HCT116 (cell line): ENCODE measurements at regions not wholly inside any gene's neighbourhood (a gene's known extent, or its start where the extent isn't known, plus 50 kb on each side); places are given as distances from the start of the nearest gene placed in this dataset.

ENCODE experiments used
- ATF3 ChIP-seq: IDR thresholded peaks from 2 replicates; pipeline ENCODE4 v1.6.1; 2012
- CTCF ChIP-seq, 3 experiments: fragments of 200-600 bp in 1 of 3; sonication (generic) in 1 of 3; IDR thresholded peaks in 2 of 3; conservative IDR thresholded peaks in 1 of 3; 2 replicates each; pipeline ENCODE4 v1.5.1; 2012 to 2017; ENCODE audit warnings: low read depth in 2 of 3, low read length in 2 of 3, antibody characterized with exemption in 1 of 3, borderline replicate concordance in 1 of 3, control low read depth in 1 of 3, mild to moderate bottlenecking in 1 of 3, mixed read lengths in 1 of 3, mixed run types in 1 of 3, moderate library complexity in 1 of 3; ENCODE audit not compliant: insufficient read depth in 1 of 3
- EZH2 ChIP-seq: fragments of 200-600 bp; sonication (generic); IDR thresholded peaks from 2 replicates; pipeline ENCODE4 v1.6.1; 2017; ENCODE audit warnings: antibody characterized with exemption, mixed run types
- JUND ChIP-seq: IDR thresholded peaks from 2 replicates; pipeline ENCODE4 v1.6.1; 2012
- MAX ChIP-seq: IDR thresholded peaks from 2 replicates; pipeline ENCODE4 v1.6.1; 2012
- POLR2A ChIP-seq: IDR thresholded peaks from 2 replicates; pipeline ENCODE4 v1.7.0; 2011; ENCODE audit warnings: borderline replicate concordance; ENCODE audit not compliant: insufficient read depth, insufficient read length; ENCODE audit errors: extremely low read depth
- POLR2AphosphoS5 ChIP-seq: IDR thresholded peaks from 2 replicates; pipeline ENCODE4 v1.6.1; 2011; ENCODE audit warnings: mild to moderate bottlenecking, low read depth, low read length, moderate library complexity
- RAD21 ChIP-seq: IDR thresholded peaks from 2 replicates; pipeline ENCODE4 v1.6.1; 2012; ENCODE audit warnings: low read depth, mild to moderate bottlenecking
- ZFX ChIP-seq: fragments of 450-650 bp; IDR thresholded peaks from 2 replicates; pipeline ENCODE4 v1.6.1; 2017

- no peak for TF ChIP-seq CTCF (IDR thresholded peaks at IDR 0.05 in 2 of 3, conservative IDR thresholded peaks at IDR 0.05 in 1 of 3; ENCODE audit: borderline replicate concordance in 1 of 3, insufficient read depth in 1 of 3, low read depth in 2 of 3, low read length in 2 of 3)
- no peak for TF ChIP-seq POLR2A
- TF ChIP-seq ZFX: no peak
- no peak for TF ChIP-seq RAD21
- no peak for TF ChIP-seq MAX
- no peak for TF ChIP-seq EZH2
- TF ChIP-seq POLR2AphosphoS5: no peak
- no peak for TF ChIP-seq JUND
- TF ChIP-seq ATF3: no peak
Observed at GRCh38 chr11:79809487-79809886, 368.7 kb upstream of the TENM4 start.
